ENCODE measurements at regions not wholly inside any gene's neighbourhood (a gene's known extent, or its start where the extent isn't known, plus 50 kb on each side); places are given as distances from the start of the nearest gene placed in this dataset.

GRCh38 chr17:36879624-36880131 is 57.6 kb upstream of the LHX1 start:
- no peak for TF ChIP-seq EGR1 (IDR thresholded peaks at IDR 0.05; ENCODE audit: low read depth)
- no peak for TF ChIP-seq CTCF (IDR thresholded peaks at IDR 0.05 in 2 of 3, conservative IDR thresholded peaks at IDR 0.05 in 1 of 3; ENCODE audit: borderline replicate concordance in 1 of 3, insufficient read depth in 1 of 3, low read depth in 2 of 3, low read length in 2 of 3)
- no peak for TF ChIP-seq MAX (IDR thresholded peaks at IDR 0.05)
- no peak for TF ChIP-seq EZH2phosphoT487 (IDR thresholded peaks at IDR 0.05; ENCODE audit: borderline replicate concordance)
- TF ChIP-seq TCF7L2 (IDR thresholded peaks at IDR 0.05; ENCODE audit: borderline replicate concordance, extremely low read depth, insufficient read depth, insufficient read length): no peak
- TF ChIP-seq POLR2A (IDR thresholded peaks at IDR 0.05; ENCODE audit: borderline replicate concordance, extremely low read depth, insufficient read depth, insufficient read length): no peak
- no peak for TF ChIP-seq RAD21 (IDR thresholded peaks at IDR 0.05; ENCODE audit: low read depth)
- TF ChIP-seq EZH2 (IDR thresholded peaks at IDR 0.05): no peak
- no peak for TF ChIP-seq REST (IDR thresholded peaks at IDR 0.05; ENCODE audit: low read depth)
- TF ChIP-seq YY1 (IDR thresholded peaks at IDR 0.05; ENCODE audit: extremely low read depth, insufficient replicate concordance, low read depth, low read length): no peak
- no peak for TF ChIP-seq ZNF274 (IDR thresholded peaks at IDR 0.05; ENCODE audit: low read depth, low read length)
- no peak for TF ChIP-seq POLR2AphosphoS5 (IDR thresholded peaks at IDR 0.05; ENCODE audit: low read depth, low read length)
- TF ChIP-seq CEBPB (IDR thresholded peaks at IDR 0.05; ENCODE audit: low read depth): no peak
- no peak for TF ChIP-seq SIN3A (IDR thresholded peaks at IDR 0.05; ENCODE audit: low read depth)
